GM19099 (cell line): ENCODE measurements at regions not wholly inside any gene's neighbourhood (a gene's known extent, or its start where the extent isn't known, plus 50 kb on each side); places are given as distances from the start of the nearest gene placed in this dataset.

Experiments
- POLR2A ChIP-seq: IDR thresholded peaks from 3 replicates; pipeline ENCODE4 v1.6.1; 2011; ENCODE audit warnings: low read depth; ENCODE audit not compliant: insufficient read length; ENCODE audit errors: extremely low read depth

DNA sequence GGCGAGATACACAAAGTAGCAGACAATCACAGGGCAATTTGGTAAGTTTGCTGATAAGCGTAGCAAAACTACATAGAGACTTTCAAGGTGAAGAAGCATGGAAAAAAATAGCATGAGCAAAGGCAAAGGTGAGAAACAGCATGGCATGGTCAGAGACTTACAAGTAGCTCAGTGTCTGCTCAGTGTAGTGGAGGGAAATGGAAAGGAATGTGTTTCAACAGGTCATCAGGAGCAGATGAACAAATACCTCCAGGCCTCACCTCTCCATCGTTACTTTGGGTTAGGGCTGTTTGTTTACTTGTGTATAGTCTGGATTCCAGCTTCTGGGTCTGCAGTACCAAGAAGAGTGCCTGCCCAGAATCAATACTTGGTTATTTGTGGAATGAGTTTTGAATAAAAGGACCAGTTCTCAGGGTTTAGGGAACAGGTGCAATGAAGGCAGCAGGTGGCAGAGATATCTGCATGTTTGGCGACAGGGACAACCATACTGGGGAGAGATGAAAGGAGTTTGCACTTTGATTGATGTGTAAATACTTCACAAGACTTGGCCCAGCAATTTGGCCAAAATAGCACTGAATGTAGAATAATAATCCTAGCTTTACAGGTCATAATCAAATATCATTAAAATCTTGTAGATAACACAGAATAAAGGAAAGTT, 97.0 kb upstream of the FGGY start:
- TF ChIP-seq POLR2A = no peak

DNA sequence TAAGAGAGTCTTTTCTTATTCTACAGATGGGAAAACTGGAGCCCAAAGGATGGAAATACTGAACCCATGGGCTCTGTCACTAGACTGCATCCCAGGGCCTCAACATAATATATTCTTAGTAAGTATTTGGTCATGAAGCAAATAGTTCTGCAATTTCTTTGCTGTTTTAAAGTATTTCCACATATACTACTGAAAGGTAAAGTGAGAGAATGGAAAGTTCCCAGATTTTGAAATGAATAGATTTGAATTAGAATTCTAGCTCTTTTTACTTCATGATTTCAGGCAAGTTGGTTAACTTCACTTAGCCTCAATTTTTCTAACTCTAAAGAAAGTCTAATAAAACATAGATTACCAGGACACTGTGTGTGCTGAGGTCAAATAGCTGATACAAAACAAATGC, 95.6 kb upstream of the FGGY start:
- no peak for TF ChIP-seq POLR2A

DNA sequence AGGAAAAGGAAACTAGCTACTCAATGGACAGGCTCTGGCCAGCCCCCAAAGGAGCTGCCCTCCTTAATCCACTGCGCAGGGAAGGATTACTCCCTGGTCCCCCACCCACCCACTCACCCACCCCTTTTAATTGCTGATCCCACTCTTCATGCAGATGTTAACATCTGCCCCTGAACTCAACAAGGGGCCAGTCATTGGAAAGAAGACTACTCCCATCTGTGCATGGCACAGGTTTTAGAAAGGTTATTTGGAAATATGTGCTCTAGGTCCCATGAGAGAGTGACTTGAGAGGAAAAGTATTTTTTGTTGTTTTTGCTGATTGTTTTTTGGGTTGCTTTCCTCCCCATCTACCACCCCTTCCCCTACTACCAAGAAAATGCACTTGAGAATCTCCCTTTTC, 94.4 kb upstream of the FGGY start:
- TF ChIP-seq POLR2A = no peak

DNA sequence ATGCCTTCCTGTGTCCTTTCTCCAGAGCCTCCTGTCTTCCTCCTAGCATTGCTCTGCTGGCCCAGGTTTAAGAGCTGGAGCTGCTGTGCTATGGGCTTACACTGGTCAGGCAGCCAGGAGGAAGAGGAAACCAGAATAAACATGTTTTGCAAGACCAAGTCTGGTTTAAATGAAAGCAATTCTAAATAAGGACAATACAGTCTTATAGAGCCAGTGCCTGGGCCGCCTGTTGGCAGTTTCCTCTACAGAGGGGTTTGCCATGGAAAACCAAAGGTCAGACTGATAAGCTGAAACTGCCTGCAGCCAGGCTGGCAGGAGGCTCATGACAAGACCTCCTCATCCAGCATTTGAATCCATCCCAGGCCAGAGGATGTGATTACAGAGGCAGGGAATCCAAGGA, 92.9 kb upstream of the FGGY start:
- TF ChIP-seq POLR2A = no peak

DNA sequence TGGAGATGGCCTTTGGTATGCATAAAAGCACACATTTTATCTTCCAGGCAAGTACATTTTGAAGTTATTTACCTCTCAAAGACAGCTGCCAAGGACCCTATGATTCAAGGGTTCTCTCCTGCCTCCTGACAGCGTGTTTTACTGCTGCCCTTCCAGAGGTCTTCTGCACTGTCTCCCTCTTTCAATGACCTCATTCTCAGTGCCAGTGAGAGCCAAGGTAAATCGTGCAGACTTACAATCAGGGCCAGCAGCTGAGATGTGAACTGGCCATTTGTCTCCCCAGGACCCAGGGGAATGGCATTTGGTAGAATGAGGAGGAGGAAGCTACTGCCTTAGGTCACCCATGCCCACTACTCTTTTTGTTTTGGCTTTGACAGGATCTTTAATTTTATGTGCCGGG, 84.2 kb upstream of the FGGY start:
- no peak for TF ChIP-seq POLR2A

DNA sequence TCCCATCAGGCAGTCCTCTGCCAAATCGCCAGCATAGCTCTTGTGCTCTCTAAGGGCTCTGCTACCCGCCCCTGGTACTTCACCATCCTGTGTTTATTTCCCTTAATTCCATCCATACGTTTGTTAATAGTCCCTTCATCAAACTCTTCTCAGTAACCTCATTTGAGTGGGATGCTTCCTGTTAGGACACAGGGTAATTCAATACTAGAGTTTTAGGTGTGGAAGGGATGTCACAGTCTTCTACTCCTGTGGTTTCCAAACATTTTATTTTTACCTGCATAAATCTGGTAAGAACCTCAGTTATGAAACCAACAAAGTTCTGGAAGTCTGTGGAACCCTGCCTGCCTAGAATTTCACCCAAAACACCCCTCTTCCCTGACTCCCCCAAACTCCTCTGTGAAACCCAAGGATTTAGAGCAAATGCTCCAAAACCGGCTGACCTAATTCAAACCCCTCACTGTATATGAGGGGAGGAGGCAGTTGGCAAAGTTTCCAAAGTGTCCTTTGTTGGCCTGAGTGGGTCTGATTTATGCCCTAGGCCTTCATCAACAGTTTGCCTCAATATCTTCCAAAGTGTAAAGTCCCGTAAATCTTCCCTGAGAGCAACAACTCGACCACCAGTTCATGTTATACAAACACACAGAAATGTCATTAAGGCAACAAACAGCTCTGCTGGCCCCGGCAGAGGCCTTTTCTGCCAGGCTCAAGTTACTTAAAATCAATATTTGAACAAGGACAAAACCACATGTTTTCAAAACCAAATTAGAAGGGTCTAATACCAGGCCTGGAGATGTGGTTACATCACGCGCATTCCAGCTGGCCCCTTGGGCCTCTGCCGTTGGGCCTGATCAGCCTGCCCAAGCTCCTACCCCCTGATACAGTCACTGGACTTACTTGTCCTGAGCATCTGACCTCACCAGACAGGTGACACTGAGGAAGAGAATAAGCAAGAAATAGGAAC, 82.4 kb upstream of the FGGY start:
- no peak for TF ChIP-seq POLR2A

DNA sequence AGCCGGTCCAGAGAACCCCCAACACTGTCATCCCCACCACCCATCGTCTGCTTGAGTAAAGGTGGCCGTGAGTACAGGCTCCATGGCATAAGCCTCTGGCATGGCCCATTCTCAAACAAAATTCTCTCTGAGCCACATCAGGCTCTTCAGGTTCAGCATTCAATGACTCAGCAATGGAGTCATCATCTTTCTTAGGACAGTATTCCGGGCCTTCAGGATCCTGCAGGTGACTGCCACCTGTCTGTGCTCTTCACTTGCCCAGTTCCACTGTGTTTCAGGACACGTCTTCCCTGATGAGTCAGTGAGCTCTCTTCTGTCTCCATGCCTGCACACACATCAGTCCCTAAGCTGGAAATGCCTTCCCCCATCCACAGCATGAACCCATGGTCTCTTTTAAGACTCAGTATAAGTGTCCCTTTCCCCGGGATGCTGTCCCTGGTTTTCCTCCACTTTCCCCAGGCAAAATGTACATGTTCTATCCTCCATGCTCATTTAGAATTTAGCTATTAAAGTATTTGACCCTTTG, 81.1 kb upstream of the FGGY start:
- no peak for TF ChIP-seq POLR2A

DNA sequence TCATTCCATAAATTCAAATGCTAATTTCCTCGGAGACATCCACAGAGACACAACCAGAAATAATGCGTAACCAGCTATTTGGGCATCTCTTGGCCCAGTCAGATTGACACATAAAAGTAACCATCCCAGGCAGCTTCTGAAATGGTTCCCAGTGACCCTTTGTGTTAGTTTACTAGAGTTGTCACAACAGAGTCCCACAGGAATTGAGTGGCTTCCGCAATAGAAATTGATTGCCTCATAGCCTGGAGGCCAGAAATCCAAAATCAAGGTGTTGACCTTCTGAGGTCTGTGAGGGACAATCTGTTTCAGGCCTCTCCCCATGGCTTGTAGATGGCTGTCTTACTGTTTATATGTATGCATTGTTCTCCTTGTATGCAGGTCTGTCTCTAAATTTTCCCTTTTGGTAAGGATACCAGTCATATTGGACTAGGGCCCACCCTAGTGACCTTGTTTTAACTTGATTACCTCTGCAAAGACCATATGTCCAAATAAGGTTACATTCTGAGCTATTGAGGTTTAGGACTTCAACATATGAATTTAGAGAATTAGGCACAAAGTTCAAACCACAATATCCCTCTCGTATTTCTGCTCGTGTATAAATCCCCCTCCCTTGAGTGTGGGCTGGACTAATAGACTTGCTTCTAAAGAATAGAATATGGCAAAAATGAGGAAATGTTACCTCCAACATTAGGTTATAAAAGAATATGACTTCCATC, 78.2 kb upstream of the FGGY start:
- no peak for TF ChIP-seq POLR2A

DNA sequence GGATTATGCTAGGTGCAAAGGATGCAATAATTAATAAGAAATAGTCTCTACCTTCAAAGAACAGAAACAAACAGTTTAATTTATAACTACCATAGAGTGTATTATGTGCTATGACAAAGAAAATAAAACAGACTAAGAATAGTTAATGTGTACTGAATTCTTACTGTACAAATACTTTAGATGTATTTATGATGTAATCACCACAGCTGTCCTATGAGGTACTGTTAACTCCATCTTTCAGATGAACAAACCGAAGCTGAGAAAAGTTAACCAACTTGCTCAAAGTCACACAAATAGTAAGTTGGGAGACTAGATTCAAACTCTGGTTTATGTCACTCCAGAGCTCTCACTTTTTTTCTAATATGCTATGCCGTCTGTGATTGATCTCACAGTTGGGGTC, 77.0 kb upstream of the FGGY start:
- TF ChIP-seq POLR2A = no peak

DNA sequence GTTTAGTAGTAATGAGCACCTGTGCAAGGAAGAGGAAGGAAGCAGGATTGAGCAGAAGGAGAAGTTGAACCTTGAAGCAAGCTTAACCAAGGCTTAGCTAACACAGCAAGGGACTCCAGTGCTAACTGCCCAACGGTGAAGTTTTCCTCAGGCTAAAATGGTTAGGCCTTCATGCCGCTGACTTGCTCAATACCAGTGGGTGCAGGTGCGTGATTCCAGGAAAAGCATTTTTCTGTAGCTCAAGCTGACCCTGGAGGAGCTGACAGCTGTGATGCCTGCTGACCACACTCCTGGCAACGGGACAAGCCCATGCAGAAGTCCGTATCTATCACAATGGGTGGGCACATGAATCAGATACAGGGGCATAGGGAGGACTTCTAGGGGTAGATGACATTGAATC, 76.5 kb upstream of the FGGY start:
- TF ChIP-seq POLR2A = no peak

DNA sequence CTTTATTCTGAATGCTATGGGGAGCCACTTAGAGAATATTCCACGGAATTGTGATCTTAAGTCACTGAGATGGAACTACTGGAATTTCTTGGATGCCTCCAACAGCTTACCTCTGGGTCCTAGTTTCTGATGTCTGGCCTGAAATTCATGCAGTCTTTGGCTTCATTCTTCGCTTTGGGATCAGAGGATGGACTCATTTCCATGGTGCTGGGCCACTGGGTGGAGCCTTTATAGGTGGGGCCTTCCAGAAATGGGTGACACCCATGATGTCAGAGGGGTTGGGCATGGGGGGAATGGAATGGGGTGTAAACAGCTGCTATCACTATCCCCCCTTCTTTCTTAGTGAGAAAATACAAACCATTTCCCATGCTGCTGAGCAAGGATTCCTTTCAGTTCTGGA, 73.7 kb upstream of the FGGY start:
- TF ChIP-seq POLR2A = no peak

DNA sequence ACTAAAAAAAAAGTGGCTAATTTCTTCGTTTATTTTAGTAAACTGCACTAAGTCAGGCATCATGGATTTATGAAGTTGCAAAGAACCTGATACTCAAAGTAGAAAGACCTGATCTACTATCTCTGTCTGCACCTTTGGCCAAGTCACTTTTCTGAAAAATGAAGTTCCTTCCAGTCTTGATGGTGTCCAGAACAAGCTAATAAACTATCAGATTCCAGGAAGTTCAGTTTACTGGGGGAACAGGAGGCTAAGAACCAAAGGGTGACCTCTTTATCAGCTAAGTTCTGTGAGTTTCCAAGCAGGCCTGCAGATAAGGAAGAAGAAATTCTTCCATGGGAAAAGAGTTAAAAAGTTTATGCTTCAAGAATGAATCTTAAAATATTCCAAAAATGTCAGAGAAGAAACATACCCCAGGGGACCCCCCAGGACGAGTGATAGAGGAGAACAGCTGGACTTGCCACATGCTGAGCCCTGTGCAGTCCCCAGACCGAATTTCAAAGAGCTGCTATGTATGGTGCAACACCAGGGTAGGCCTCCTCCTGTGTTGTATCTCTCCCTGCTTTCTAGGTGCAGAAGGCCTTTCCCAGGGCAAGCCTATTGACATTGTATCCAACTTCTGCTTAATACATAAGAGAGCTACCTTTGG, 72.8 kb upstream of the FGGY start:
- TF ChIP-seq POLR2A = no peak

DNA sequence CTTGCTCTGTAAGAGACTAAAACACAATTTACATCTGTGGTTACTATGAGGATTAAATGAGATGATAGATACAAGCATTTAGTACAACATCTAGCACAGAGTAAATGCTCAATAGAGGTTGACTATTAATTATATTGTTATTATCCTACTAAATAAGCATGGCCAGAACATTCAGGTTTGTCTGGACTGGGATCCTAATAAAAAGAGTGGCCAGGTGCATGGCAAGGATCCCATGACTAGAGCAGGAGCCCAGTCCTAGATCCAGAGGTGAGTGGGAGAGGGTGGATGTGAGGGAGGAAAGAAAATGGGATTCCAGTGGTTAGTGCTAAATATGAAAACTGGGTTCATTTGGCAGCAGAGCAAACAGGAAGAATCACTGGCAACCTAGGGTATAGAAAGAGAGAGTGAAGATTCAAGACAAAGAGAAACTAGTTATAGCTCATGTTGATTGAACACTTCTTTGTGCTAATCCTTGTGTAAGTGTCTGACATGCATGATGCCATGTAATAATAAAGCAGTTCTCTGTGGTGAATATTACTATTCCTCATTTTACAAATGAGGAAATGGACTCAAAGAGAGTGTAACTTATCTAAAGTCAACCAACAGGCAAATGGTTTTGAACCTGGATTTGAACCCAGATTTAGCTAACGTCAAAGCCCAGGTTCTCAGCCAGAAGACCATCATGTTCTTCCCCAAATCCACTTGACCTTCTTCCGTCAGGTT, 71.1 kb upstream of the FGGY start:
- no peak for TF ChIP-seq POLR2A

DNA sequence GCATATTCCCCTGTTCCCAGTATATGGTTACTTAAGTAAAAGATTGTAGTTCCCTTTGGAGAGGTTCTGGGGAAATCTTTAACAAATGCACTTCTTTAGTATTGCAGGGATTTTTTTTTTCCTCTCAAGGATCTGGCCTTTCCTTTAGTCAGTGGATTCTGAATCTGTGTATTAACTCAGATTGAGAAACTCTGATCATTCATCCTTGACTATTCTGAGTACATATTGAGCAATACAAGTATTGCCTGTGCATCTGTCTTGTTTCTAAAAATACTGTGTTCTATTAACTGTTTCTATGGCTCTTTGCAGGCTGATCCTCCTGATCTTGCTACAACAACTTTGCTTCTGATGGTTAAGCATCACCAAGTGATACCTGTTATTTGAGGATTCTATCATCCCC, 67.8 kb upstream of the FGGY start:
- TF ChIP-seq POLR2A = no peak
